Erythroblast (primary cell): ENCODE measurements at regions not wholly inside any gene's neighbourhood (a gene's known extent, or its start where the extent isn't known, plus 50 kb on each side); places are given as distances from the start of the nearest gene placed in this dataset.
"Not testable (repeated sequence)": the region's sequence is repeated elsewhere in the genome, so short reads cannot be mapped to it uniquely, and the experiment has no call there.

ENCODE experiments used
- DNase-seq, 2 experiments: peaks; one replicate each; lab custom pipeline; 2025; lab: John Stamatoyannopoulos, UW
- GATA1 ChIP-seq: IDR thresholded peaks from 2 replicates; pipeline ENCODE4 v1.6.1; 2011; ENCODE audit warnings: low read depth, mild to moderate bottlenecking, control low read depth, low read length, moderate library complexity
- POLR2A ChIP-seq: IDR thresholded peaks from 2 replicates; pipeline ENCODE4 v1.6.1; 2011; ENCODE audit warnings: mild to moderate bottlenecking, low read length

GRCh38 chr17:63019138-63019873, 53.3 kb downstream of the TANC2 start:
- no peak for TF ChIP-seq GATA1
- TF ChIP-seq POLR2A, result no peak
- no peak for DNase-seq

- DNase-seq, result no peak
These were observed 56.5 kb downstream of the TANC2 start for GRCh38 chr17:63022567-63022966.

GRCh38 chr17:63023049-63023448, 57.0 kb downstream of the TANC2 start:
- no peak for DNase-seq
- TF ChIP-seq POLR2A (no peak), GATA1 (no peak)

More at GRCh38 chr17:63022567-63022966, 56.5 kb downstream of the TANC2 start:
- no peak for TF ChIP-seq POLR2A
- no peak for TF ChIP-seq GATA1

GRCh38 chr17:63024201-63024600, 58.2 kb downstream of the TANC2 start:
- DNase-seq, result no peak
- TF ChIP-seq GATA1 (no peak), POLR2A (no peak)

- TF ChIP-seq POLR2A (no peak), GATA1 (no peak)
- no peak for DNase-seq
These were observed 58.7 kb downstream of the TANC2 start for GRCh38 chr17:63024716-63025115.

- not testable (repeated sequence) for DNase-seq
These were observed 59.6 kb downstream of the TANC2 start for GRCh38 chr17:63025637-63026036.

GRCh38 chr17:63029541-63029940, 63.5 kb downstream of the TANC2 start:
- no peak for DNase-seq
- no peak for TF ChIP-seq GATA1

GRCh38 chr17:63032142-63032541, 66.1 kb downstream of the TANC2 start:
- no peak for DNase-seq
- no peak for TF ChIP-seq POLR2A
- no peak for TF ChIP-seq GATA1

GRCh38 chr17:63033142-63033541, 67.1 kb downstream of the TANC2 start:
- no peak for TF ChIP-seq POLR2A
- DNase-seq, result no peak

DNA sequence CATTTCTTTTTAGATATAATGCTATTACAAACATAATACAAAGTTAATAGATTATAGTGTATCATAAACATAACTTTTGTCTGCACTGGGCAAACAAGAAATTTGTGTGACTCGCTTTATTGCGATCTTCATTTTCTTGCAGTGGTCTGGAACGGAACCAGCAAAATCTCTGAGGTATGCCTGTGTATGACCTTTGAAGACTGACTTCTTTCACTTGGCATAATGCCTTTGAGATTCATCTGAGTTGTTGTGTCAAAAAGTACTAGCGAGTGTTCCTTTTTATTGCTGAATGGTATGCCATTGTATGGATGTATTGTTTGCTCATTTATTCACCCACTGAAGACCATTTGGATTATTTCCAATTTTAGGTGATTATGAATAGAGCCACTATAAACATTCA, 69.2 kb downstream of the TANC2 start:
- DNase-seq, result no peak
- TF ChIP-seq POLR2A (no peak), GATA1 (no peak)

- no peak for DNase-seq
- TF ChIP-seq POLR2A (no peak), GATA1 (no peak)
These were observed 69.7 kb downstream of the TANC2 start for GRCh38 chr17:63035695-63036094.

DNA sequence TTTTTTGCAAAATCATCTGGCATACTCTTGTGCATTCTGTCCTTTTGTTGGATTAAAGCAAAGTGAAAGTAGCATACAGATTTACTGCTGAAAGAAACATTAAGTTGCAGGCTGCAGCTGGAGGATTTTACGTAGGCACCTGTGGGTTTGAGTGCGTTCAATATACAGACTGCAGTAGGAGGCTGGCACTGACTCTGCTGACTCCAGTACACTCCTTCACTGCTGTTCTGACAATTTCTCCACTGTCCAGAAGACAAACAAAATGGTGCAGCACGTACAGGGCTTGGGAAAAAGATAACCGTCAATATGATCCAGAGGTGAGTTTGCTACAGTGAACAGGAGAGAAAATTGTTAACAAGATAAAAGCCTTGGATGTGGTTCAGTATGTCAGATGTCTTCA, 73.3 kb downstream of the TANC2 start:
- DNase-seq, result no peak
- TF ChIP-seq POLR2A (no peak), GATA1 (no peak)

- no peak for TF ChIP-seq POLR2A
- DNase-seq, result no peak
These were observed 74.0 kb downstream of the TANC2 start for GRCh38 chr17:63039899-63040602.

- DNase-seq, result no peak
- TF ChIP-seq GATA1 (no peak), POLR2A (no peak)
These were observed 74.8 kb downstream of the TANC2 start for GRCh38 chr17:63040816-63041215.

- TF ChIP-seq POLR2A, result no peak
- no peak for TF ChIP-seq GATA1
- DNase-seq, result no peak
These were observed 75.2 kb downstream of the TANC2 start for GRCh38 chr17:63041251-63041650.
